Fibroblast of villous mesenchyme (primary cell): ENCODE measurements at regions not wholly inside any gene's neighbourhood (a gene's known extent, or its start where the extent isn't known, plus 50 kb on each side); places are given as distances from the start of the nearest gene placed in this dataset.

ENCODE experiments used
- DNase-seq: peaks from one replicate; pipeline ENCODE4 v3.0.0-alpha.2; 2010; ENCODE audit warnings: low read depth
- H3K4me3 ChIP-seq: 2 replicates; pipeline ENCODE4 v1.5.1; 2011; ENCODE audit warnings: low read depth, mild to moderate bottlenecking, low read length
- CTCF ChIP-seq: IDR thresholded peaks from 2 replicates; pipeline ENCODE4 v1.5.1; 2012; ENCODE audit warnings: low read depth, mild to moderate bottlenecking, low read length; ENCODE audit not compliant: insufficient read depth

- H3K4me3 ChIP-seq = no peak overlapping the region
- TF ChIP-seq CTCF = no peak
- no peak for DNase-seq
Measured at GRCh38 chr13:103516015-103516795, 450.0 kb upstream of the SLC10A2 start.

- no peak overlapping the region for H3K4me3 ChIP-seq
- DNase-seq = no peak
- TF ChIP-seq CTCF = no peak
Measured at GRCh38 chr13:103515410-103515809, 449.2 kb upstream of the SLC10A2 start.

- no peak for DNase-seq
- no peak for TF ChIP-seq CTCF
Measured at GRCh38 chr13:103514619-103515018, 448.4 kb upstream of the SLC10A2 start.

GRCh38 chr13:103514188-103514587 lies 448.0 kb upstream of the SLC10A2 start:
- H3K4me3 ChIP-seq = no peak overlapping the region
- TF ChIP-seq CTCF = no peak
- no peak for DNase-seq

More at GRCh38 chr13:103514619-103515018, 448.4 kb upstream of the SLC10A2 start:
- no peak overlapping the region for H3K4me3 ChIP-seq

GRCh38 chr13:103510007-103510535 lies 443.9 kb upstream of the SLC10A2 start:
- no peak overlapping the region for H3K4me3 ChIP-seq
- DNase-seq = no peak
- no peak for TF ChIP-seq CTCF

GRCh38 chr13:103497404-103497803 lies 431.2 kb upstream of the SLC10A2 start:
- no peak for DNase-seq
- TF ChIP-seq CTCF = no peak
- no peak overlapping the region for H3K4me3 ChIP-seq
